ENCODE measurements at regions not wholly inside any gene's neighbourhood (a gene's known extent, or its start where the extent isn't known, plus 50 kb on each side); places are given as distances from the start of the nearest gene placed in this dataset.
A peak's percentile ranks its signal among the peaks of the same experiment; 100 is the strongest.

GRCh38 chr22:27686534-27686933, 115.0 kb downstream of the MN1 start:
- DNase-seq (ENCODE audit: low spot score, unreplicated experiment) = no peak
- Mint-ChIP-seq H3K4me1 (ENCODE audit: low read depth) (peaks cover 3% of the 10 kb centered on the region), H3K36me3 (ENCODE audit: insufficient read depth) (no peaks in the 10 kb centered on the region), H3K9me3 (ENCODE audit: low read depth) (no peaks in the 10 kb centered on the region), H3K27ac (peak overlapping the region; percentile 45), H3K27me3 (peaks cover 33% of the 10 kb centered on the region), H3K4me3 (ENCODE audit: low read depth) (no peak overlapping the region)
- TF ChIP-seq CTCF (IDR thresholded peaks at IDR 0.05; ENCODE audit: unreplicated experiment) = no peak

- no peak for DNase-seq (ENCODE audit: low spot score, unreplicated experiment)
- TF ChIP-seq CTCF (IDR thresholded peaks at IDR 0.05; ENCODE audit: unreplicated experiment) = no peak
- Mint-ChIP-seq H3K4me3 (ENCODE audit: low read depth) (no peak overlapping the region), H3K9me3 (ENCODE audit: low read depth) (peaks cover 1% of the 10 kb centered on the region), H3K27ac (no peak overlapping the region), H3K27me3 (peaks cover 30% of the 10 kb centered on the region), H3K36me3 (ENCODE audit: insufficient read depth) (no peaks in the 10 kb centered on the region), H3K4me1 (ENCODE audit: low read depth) (peaks cover 3% of the 10 kb centered on the region)
These were observed 113.5 kb downstream of the MN1 start for GRCh38 chr22:27687984-27688545.

GRCh38 chr22:27689664-27690063, 111.9 kb downstream of the MN1 start:
- Mint-ChIP-seq H3K9me3 (ENCODE audit: low read depth) (peaks cover 3% of the 10 kb centered on the region), H3K4me3 (ENCODE audit: low read depth) (no peak overlapping the region), H3K36me3 (ENCODE audit: insufficient read depth) (no peaks in the 10 kb centered on the region), H3K27me3 (peaks cover 36% of the 10 kb centered on the region), H3K4me1 (ENCODE audit: low read depth) (peaks cover 3% of the 10 kb centered on the region), H3K27ac (no peak overlapping the region)
- TF ChIP-seq CTCF (IDR thresholded peaks at IDR 0.05; ENCODE audit: unreplicated experiment) = no peak
- DNase-seq (ENCODE audit: low spot score, unreplicated experiment) = no peak

- Mint-ChIP-seq H3K9me3 (ENCODE audit: low read depth) (peaks cover 3% of the 10 kb centered on the region), H3K36me3 (ENCODE audit: insufficient read depth) (no peaks in the 10 kb centered on the region), H3K4me1 (ENCODE audit: low read depth) (peaks cover 3% of the 10 kb centered on the region), H3K4me3 (ENCODE audit: low read depth) (no peak overlapping the region), H3K27ac (no peak overlapping the region), H3K27me3 (peaks cover 34% of the 10 kb centered on the region)
- no peak for TF ChIP-seq CTCF (IDR thresholded peaks at IDR 0.05; ENCODE audit: unreplicated experiment)
- no peak for DNase-seq (ENCODE audit: low spot score, unreplicated experiment)
These were observed 111.0 kb downstream of the MN1 start for GRCh38 chr22:27690599-27690998.

- no peak for DNase-seq (ENCODE audit: low spot score, unreplicated experiment)
- H3K27ac Mint-ChIP-seq = no peak overlapping the region
- no peaks in the 10 kb centered on the region for H3K4me1 Mint-ChIP-seq (ENCODE audit: low read depth)
- TF ChIP-seq CTCF (IDR thresholded peaks at IDR 0.05; ENCODE audit: unreplicated experiment) = no peak
- H3K36me3 Mint-ChIP-seq (ENCODE audit: insufficient read depth) = peaks cover under 1% of the 10 kb centered on the region
- H3K27me3 Mint-ChIP-seq = peaks cover 38% of the 10 kb centered on the region
- peaks cover 6% of the 10 kb centered on the region for H3K9me3 Mint-ChIP-seq (ENCODE audit: low read depth)
- H3K4me3 Mint-ChIP-seq (ENCODE audit: low read depth) = no peak overlapping the region
These were observed 109.3 kb downstream of the MN1 start for GRCh38 chr22:27692243-27692642.

Data from progenitor cell of endocrine pancreas (in vitro differentiated cells).